Fibroblast of lung (primary cell): ENCODE measurements at regions not wholly inside any gene's neighbourhood (a gene's known extent, or its start where the extent isn't known, plus 50 kb on each side); places are given as distances from the start of the nearest gene placed in this dataset.

Experiments
- DNase-seq, 2 donors: peaks; one replicate each; pipeline versions ENCODE4 v3.0.0 to v3.0.0-alpha.2; 2010; ENCODE audit warnings: low read depth in 2 of 2
- H2AFZ ChIP-seq: 2 replicates; pipeline ENCODE4 v1.5.1; 2012; ENCODE audit warnings: low read length, control low read depth, inconsistent platforms
- H3K27ac ChIP-seq: 2 replicates; pipeline ENCODE4 v1.5.1; 2011; ENCODE audit warnings: low read length, control low read depth; ENCODE audit not compliant: insufficient read depth
- H3K27me3 ChIP-seq: 2 replicates; pipeline ENCODE4 v1.5.1; 2011; ENCODE audit warnings: mild to moderate bottlenecking, low read length; ENCODE audit not compliant: control insufficient read depth, insufficient read depth
- H3K36me3 ChIP-seq: 2 replicates; pipeline ENCODE4 v1.5.1; 2011; ENCODE audit warnings: low read length; ENCODE audit not compliant: control insufficient read depth, insufficient read depth
- H3K4me1 ChIP-seq: 2 replicates; pipeline ENCODE4 v1.5.1; 2011; ENCODE audit warnings: low read length; ENCODE audit not compliant: control insufficient read depth, insufficient read depth; ENCODE audit errors: extremely low read depth
- H3K4me2 ChIP-seq: 2 replicates; pipeline ENCODE4 v1.5.1; 2011; ENCODE audit warnings: low read length, control low read depth; ENCODE audit not compliant: insufficient read depth; ENCODE audit errors: extremely low read depth
- H3K4me3 ChIP-seq, 4 experiments: fragments of 200-600 bp in 1 of 4; sonication (generic) in 1 of 4; replicated peaks in 1 of 4; 2 replicates each; pipeline ENCODE4 v1.5.1; 2011 to 2016; ENCODE audit warnings: low read length in 4 of 4, low read depth in 3 of 4, mild to moderate bottlenecking in 3 of 4, control low read depth in 2 of 4, inconsistent platforms in 1 of 4, mixed read lengths in 1 of 4; ENCODE audit not compliant: insufficient read depth in 1 of 4; ENCODE audit errors: control extremely low read depth in 1 of 4
- H3K79me2 ChIP-seq: 2 replicates; pipeline ENCODE4 v1.5.1; 2012; ENCODE audit warnings: mild to moderate bottlenecking, low read length, inconsistent platforms; ENCODE audit not compliant: control insufficient read depth, insufficient read depth
- H3K9ac ChIP-seq: 2 replicates; pipeline ENCODE4 v1.5.1; 2011; ENCODE audit warnings: mild to moderate bottlenecking, low read length, control low read depth; ENCODE audit not compliant: insufficient read depth
- H3K9me3 ChIP-seq: 2 replicates; pipeline ENCODE4 v1.5.1; 2012; ENCODE audit warnings: low read depth, low read length; ENCODE audit not compliant: control insufficient read depth, insufficient read depth
- H4K20me1 ChIP-seq: 2 replicates; pipeline ENCODE4 v1.5.1; 2011; ENCODE audit warnings: low read length; ENCODE audit not compliant: control insufficient read depth, insufficient read depth; ENCODE audit errors: extremely low read depth
- CTCF ChIP-seq, 2 donors: IDR thresholded peaks in 1 of 2; conservative IDR thresholded peaks in 1 of 2; 1 replicate in 1 of 2; 2 replicates in 1 of 2; pipeline ENCODE4 v1.5.1; 2011 to 2012; ENCODE audit warnings: low read length in 2 of 2, control low read depth in 1 of 2, inconsistent platforms in 1 of 2, low read depth in 1 of 2, mild to moderate bottlenecking in 1 of 2
- EZH2 ChIP-seq: IDR thresholded peaks from 2 replicates; pipeline ENCODE4 v1.5.1; 2012; ENCODE audit warnings: low read length, control low read depth, mild to moderate bottlenecking; ENCODE audit errors: missing control alignments

- no peak for TF ChIP-seq CTCF (conservative IDR thresholded peaks at IDR 0.05 in 1 of 2, IDR thresholded peaks at IDR 0.05 in 1 of 2; ENCODE audit: low read depth in 1 of 2, low read length in 2 of 2)
- no peak for TF ChIP-seq EZH2
- no peak overlapping the region for H2AFZ ChIP-seq
- no peaks in the 10 kb centered on the region for H3K4me1 ChIP-seq
- H3K4me3 ChIP-seq: no peak overlapping the region
- DNase-seq: peak in 1 of 2 donors; percentile 23
- no peaks in the 10 kb centered on the region for H3K79me2 ChIP-seq
- no peaks in the 10 kb centered on the region for H4K20me1 ChIP-seq
- H3K27ac ChIP-seq: no peak overlapping the region
- no peaks in the 10 kb centered on the region for H3K36me3 ChIP-seq
- no peaks in the 10 kb centered on the region for H3K9me3 ChIP-seq
- no peaks in the 10 kb centered on the region for H3K27me3 ChIP-seq
- no peak overlapping the region for H3K9ac ChIP-seq
- H3K4me2 ChIP-seq: no peak overlapping the region
Measured at GRCh38 chr5:68449380-68449779, 233.8 kb downstream of the PIK3R1 start.

DNA sequence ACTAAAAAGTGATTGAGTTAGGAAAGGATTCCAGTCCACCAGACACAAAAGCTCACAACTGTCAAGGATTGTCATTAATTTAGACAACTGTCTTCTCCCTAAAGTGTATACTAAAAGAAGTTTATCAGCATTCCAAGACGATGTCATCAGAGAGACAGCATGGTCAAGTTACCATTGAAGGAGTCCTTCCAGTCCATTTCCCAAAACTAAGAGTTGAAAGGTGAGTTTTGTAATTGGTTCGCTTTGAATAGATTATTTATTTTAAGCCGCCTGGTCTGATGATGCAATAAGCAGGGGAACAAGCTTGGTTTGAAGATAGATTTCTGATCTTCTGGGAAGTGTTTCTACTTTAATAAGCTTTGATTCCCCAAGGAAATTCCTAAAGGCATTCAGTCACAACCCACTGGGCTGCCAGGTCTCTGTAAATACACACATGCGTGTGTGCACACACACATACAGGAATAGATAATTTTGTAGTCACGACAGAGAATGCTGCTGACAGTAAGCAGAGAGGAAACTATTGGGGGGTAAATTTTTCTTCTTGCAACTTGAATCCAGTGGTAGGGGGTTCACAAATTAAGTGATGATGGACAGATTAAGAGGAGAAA lies 234.8 kb downstream of the PIK3R1 start:
- TF ChIP-seq EZH2 (no peak), CTCF (conservative IDR thresholded peaks at IDR 0.05 in 1 of 2, IDR thresholded peaks at IDR 0.05 in 1 of 2; ENCODE audit: low read depth in 1 of 2, low read length in 2 of 2) (no peak)
- H3K9ac ChIP-seq: no peak overlapping the region
- DNase-seq: peak; percentile 72 to 88

GRCh38 chr5:68452286-68452685 lies 236.7 kb downstream of the PIK3R1 start:
- TF ChIP-seq EZH2: no peak
- TF ChIP-seq CTCF (conservative IDR thresholded peaks at IDR 0.05 in 1 of 2, IDR thresholded peaks at IDR 0.05 in 1 of 2; ENCODE audit: low read depth in 1 of 2, low read length in 2 of 2): no peak
- DNase-seq: no peak
- H3K4me3 ChIP-seq: no peak overlapping the region

More for the DNA sequence above, 234.8 kb downstream of the PIK3R1 start:
- Histone ChIP-seq H3K4me2 (no peak overlapping the region), H3K27ac (no peak overlapping the region), H3K4me1 (no peaks in the 10 kb centered on the region), H4K20me1 (no peaks in the 10 kb centered on the region), H2AFZ (no peak overlapping the region), H3K79me2 (no peaks in the 10 kb centered on the region), H3K9me3 (no peaks in the 10 kb centered on the region), H3K36me3 (no peaks in the 10 kb centered on the region), H3K27me3 (no peaks in the 10 kb centered on the region), H3K4me3 (no peak overlapping the region)

More at GRCh38 chr5:68452286-68452685, 236.7 kb downstream of the PIK3R1 start:
- Histone ChIP-seq H4K20me1 (no peaks in the 10 kb centered on the region), H3K27ac (no peak overlapping the region), H3K27me3 (no peaks in the 10 kb centered on the region), H3K9ac (no peak overlapping the region), H3K4me1 (peaks cover 3% of the 10 kb centered on the region), H3K9me3 (no peaks in the 10 kb centered on the region), H3K4me2 (no peak overlapping the region), H3K79me2 (no peaks in the 10 kb centered on the region), H2AFZ (no peak overlapping the region), H3K36me3 (no peaks in the 10 kb centered on the region)
